ENCODE measurements at regions not wholly inside any gene's neighbourhood (a gene's known extent, or its start where the extent isn't known, plus 50 kb on each side); places are given as distances from the start of the nearest gene placed in this dataset.
A peak's percentile ranks its signal among the peaks of the same experiment; 100 is the strongest.
"Not testable (repeated sequence)": the region's sequence is repeated elsewhere in the genome, so short reads cannot be mapped to it uniquely, and the experiment has no call there.

GRCh38 chr2:17148407-17149145 lies 369.7 kb downstream of the RAD51AP2 start:
- DNase-seq (ENCODE audit: low spot score), result no peak
- ATAC-seq, result peak; percentile 70

- no peak for DNase-seq (ENCODE audit: low spot score)
- ATAC-seq, result no peak
Measured at GRCh38 chr2:17146358-17146757, 371.9 kb downstream of the RAD51AP2 start.

GRCh38 chr2:17136877-17137276 lies 381.4 kb downstream of the RAD51AP2 start:
- ATAC-seq, result no peak

GRCh38 chr2:17136231-17136630 lies 382.0 kb downstream of the RAD51AP2 start:
- no peak for ATAC-seq
- DNase-seq (ENCODE audit: low spot score), result no peak

More at GRCh38 chr2:17136877-17137276, 381.4 kb downstream of the RAD51AP2 start:
- DNase-seq (ENCODE audit: low spot score), result no peak

GRCh38 chr2:17135619-17136018 lies 382.6 kb downstream of the RAD51AP2 start:
- ATAC-seq (no peak), DNase-seq (ENCODE audit: low spot score) (no peak)

GRCh38 chr2:17133052-17133671 lies 385.1 kb downstream of the RAD51AP2 start:
- no peak for ATAC-seq

GRCh38 chr2:17130627-17131026 lies 387.6 kb downstream of the RAD51AP2 start:
- not testable (repeated sequence) for ATAC-seq

More at GRCh38 chr2:17133052-17133671, 385.1 kb downstream of the RAD51AP2 start:
- DNase-seq (ENCODE audit: low spot score), result no peak

GRCh38 chr2:17125989-17126620 lies 392.1 kb downstream of the RAD51AP2 start:
- ATAC-seq (no peak), DNase-seq (ENCODE audit: low spot score) (no peak)

More at GRCh38 chr2:17130627-17131026, 387.6 kb downstream of the RAD51AP2 start:
- DNase-seq (ENCODE audit: low spot score), result not testable (repeated sequence)

- DNase-seq (ENCODE audit: low spot score) (no peak), ATAC-seq (no peak)
Measured at GRCh38 chr2:17124575-17125318, 393.5 kb downstream of the RAD51AP2 start.

- no peak for ATAC-seq
- no peak for DNase-seq (ENCODE audit: low spot score)
Measured at GRCh38 chr2:17122887-17123501, 395.2 kb downstream of the RAD51AP2 start.

GRCh38 chr2:17115466-17115865 lies 402.8 kb downstream of the RAD51AP2 start:
- ATAC-seq (no peak), DNase-seq (ENCODE audit: low spot score) (no peak)

- ATAC-seq (no peak), DNase-seq (ENCODE audit: low spot score) (no peak)
Measured at GRCh38 chr2:17115042-17115441, 403.2 kb downstream of the RAD51AP2 start.

- DNase-seq (ENCODE audit: low spot score) (no peak), ATAC-seq (no peak)
Measured at GRCh38 chr2:17107871-17108270, 410.4 kb downstream of the RAD51AP2 start.

- no peak for ATAC-seq
- DNase-seq (ENCODE audit: low spot score), result no peak
Measured at GRCh38 chr2:17107151-17107550, 411.1 kb downstream of the RAD51AP2 start.

- ATAC-seq (no peak), DNase-seq (ENCODE audit: low spot score) (no peak)
Measured at GRCh38 chr2:17106418-17106817, 411.8 kb downstream of the RAD51AP2 start.

- DNase-seq (ENCODE audit: low spot score) (no peak), ATAC-seq (no peak)
Measured at GRCh38 chr2:17104454-17104853, 413.8 kb downstream of the RAD51AP2 start.

GRCh38 chr2:17101596-17101995 lies 416.6 kb downstream of the RAD51AP2 start:
- ATAC-seq (no peak), DNase-seq (ENCODE audit: low spot score) (no peak)

GRCh38 chr2:17101091-17101490 lies 417.1 kb downstream of the RAD51AP2 start:
- ATAC-seq (no peak), DNase-seq (ENCODE audit: low spot score) (no peak)

- no peak for DNase-seq (ENCODE audit: low spot score)
- ATAC-seq, result peak; percentile 64
Measured at GRCh38 chr2:17095340-17095739, 422.9 kb downstream of the RAD51AP2 start.

GRCh38 chr2:17093712-17094111 lies 424.5 kb downstream of the RAD51AP2 start:
- no peak for DNase-seq (ENCODE audit: low spot score)
- ATAC-seq, result no peak

- DNase-seq (ENCODE audit: low spot score) (no peak), ATAC-seq (no peak)
Measured at GRCh38 chr2:17086990-17087389, 421.4 kb upstream of the CYRIA start.

Measured in left lobe of liver (tissue), 2 donors.